Stimulated activated CD4-positive, alpha-beta T cell treated with anti-CD3 and anti-CD28 coated beads, Interleukin-15, amount 100 ng/mL, for 48 hours (primary cell): ENCODE measurements at regions not wholly inside any gene's neighbourhood (a gene's known extent, or its start where the extent isn't known, plus 50 kb on each side); places are given as distances from the start of the nearest gene placed in this dataset.
"Not testable (repeated sequence)": the region's sequence is repeated elsewhere in the genome, so short reads cannot be mapped to it uniquely, and the experiment has no call there.

ENCODE experiments used
- DNase-seq, 2 donors: peaks; one replicate each; pipeline ENCODE4 v3.0.0-alpha.2; 2020; ENCODE audit warnings: low read depth in 2 of 2

DNA sequence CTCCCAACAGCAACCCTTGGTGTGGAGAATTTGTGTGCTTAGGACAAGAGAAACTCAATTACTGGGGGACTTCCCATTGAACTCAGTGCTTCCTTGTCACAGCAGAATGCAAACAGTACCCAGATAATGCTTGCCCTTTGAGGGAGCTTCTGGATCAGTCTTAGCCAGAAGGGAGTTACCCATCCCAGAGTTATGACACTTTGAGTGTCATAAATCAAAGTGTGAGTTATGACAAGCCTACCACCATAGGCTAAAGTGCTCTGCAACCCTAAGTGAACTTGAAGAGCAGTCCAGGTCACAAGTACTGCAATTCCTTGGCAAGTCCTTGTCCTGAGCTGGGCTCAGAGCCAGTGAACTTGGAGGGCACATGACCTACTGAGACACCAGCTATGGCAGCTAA is 1513.9 kb upstream of the PCDH10 start:
- no peak for DNase-seq

- DNase-seq = no peak
These were observed 1510.3 kb upstream of the PCDH10 start for GRCh38 chr4:131638781-131639180.

DNA sequence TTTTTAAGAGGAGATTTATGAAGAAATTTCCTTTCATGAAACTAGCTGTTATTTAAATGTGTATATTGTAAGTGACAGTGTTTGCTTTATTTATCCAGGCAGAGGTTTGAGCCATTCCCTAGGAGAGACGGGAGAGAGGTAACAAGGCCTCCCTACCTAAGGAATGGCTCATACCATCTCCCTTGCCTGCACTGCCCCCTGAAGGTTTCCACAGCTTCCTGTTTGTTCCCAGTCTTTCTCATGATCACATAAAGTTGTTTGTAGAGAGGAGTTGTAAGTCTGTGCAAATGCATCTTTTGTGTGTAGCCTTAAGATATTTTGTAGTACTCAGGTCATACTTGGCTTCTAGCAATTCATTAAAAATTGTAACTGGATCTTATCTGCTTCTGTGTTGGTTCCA is 1504.5 kb upstream of the PCDH10 start:
- no peak for DNase-seq

- DNase-seq = no peak
These were observed 1499.9 kb upstream of the PCDH10 start for GRCh38 chr4:131649227-131649626.

- no peak for DNase-seq
These were observed 1498.1 kb upstream of the PCDH10 start for GRCh38 chr4:131650951-131651350.

GRCh38 chr4:131683314-131683713 is 1465.8 kb upstream of the PCDH10 start:
- not testable (repeated sequence) for DNase-seq

DNA sequence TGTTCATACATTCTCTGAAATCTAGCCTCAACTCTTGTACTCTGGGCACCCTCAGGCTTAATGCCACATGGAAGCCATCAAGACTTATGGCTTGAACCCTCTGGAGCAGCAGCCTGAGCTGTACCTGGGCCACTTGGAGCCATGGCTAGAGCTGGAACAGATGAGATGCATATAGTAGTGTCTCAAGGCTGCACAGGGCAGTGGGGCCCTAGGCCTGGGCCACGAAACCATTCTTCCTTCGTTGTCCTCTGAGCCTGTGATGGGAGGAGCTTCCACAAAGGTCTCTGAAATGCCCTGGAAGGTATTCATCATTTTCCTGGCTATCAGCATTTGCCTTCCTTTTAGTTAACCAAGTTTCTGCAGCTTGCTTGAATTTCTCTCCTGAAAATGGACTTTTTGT is 1427.2 kb upstream of the PCDH10 start:
- DNase-seq = no peak

GRCh38 chr4:131723069-131723468 is 1426.0 kb upstream of the PCDH10 start:
- DNase-seq = not testable (repeated sequence)

- DNase-seq = peak in 1 of 2 donors; percentile 16
These were observed 1424.2 kb upstream of the PCDH10 start for GRCh38 chr4:131724847-131725246.

DNA sequence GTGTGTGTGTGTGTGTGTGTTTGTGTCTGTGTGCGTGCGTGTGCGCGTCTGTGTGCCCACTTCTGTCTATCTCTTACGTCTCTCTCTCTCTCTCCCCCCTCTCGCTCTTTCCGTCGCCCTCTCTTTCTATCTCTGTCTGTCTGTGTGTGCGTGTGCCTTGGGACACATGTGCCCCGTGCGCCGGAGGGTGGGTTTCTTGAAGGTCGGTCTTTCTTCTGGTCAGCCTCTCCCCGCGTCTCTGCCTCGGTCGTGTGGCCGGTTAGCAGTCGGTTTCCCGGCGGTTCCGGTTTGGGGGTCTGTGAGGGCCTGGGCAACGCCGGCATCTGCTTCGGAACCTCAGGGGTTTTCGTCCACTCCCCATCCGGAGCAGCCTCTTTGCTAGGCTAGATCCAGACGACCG is 1423.6 kb upstream of the PCDH10 start:
- not testable (repeated sequence) for DNase-seq

GRCh38 chr4:131726940-131727339 is 1422.2 kb upstream of the PCDH10 start:
- not testable (repeated sequence) for DNase-seq

- not testable (repeated sequence) for DNase-seq
These were observed 1421.7 kb upstream of the PCDH10 start for GRCh38 chr4:131727418-131727817.

- not testable (repeated sequence) for DNase-seq
These were observed 1419.9 kb upstream of the PCDH10 start for GRCh38 chr4:131729205-131729604.

GRCh38 chr4:131729716-131730398 is 1419.2 kb upstream of the PCDH10 start:
- DNase-seq = not testable (repeated sequence)

- DNase-seq = not testable (repeated sequence)
These were observed 1418.5 kb upstream of the PCDH10 start for GRCh38 chr4:131730574-131730973.

DNA sequence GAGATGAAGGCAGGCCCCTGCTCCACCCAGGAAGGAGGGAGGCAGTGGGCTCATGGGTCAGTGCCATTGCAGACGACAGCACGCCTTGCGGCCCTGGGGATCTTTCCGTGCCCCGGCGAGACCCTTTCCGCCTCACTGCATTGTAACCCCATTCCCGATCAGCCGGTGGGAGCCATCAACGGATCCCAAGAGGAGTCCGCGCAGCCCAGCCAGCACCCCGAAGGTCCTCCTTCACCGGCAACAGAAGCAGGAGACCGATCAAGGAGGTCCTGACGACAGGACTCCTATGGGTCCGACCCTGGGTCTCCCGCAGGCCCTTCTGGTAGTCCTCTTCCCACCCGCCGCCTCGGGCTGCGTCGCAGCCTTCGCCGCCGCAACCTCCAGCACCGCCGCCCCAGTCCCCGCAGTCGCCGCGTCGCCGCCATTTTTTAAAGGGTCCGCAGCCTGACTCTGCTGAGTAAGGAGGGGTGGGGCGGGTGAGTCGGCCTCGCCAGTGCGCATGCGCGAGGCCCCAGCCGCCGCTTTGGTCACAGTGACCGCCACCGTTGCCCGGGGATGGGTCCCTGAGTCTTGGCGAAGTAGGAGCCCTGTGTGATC is 1417.0 kb upstream of the PCDH10 start:
- DNase-seq = not testable (repeated sequence)

GRCh38 chr4:131734321-131734720 is 1414.8 kb upstream of the PCDH10 start:
- not testable (repeated sequence) for DNase-seq

DNA sequence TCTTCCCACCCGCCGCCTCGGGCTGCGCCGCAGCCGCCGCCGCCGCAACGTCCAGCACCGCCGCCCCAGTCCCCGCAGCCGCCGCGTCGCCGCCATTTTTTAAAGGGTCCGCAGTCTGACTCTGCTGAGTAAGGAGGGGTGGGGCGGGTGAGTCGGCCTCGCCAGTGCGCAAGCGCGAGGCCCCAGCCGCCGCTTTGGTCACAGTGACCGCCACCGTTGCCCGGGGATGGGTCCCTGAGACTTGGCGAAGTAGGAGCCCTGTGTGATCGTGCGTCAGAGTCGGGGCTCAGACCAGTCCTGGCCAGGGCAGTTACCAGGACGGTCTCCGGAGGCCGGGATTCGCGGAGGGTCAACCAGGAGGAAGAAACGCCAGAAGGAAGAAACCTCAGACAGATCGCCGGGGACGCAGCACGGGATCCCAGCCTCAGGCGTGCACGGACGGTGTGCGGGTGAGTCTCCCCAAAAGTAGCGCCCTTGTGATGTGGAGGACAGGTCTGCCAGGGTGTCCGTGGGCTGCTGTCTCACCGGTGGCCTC is 1414.2 kb upstream of the PCDH10 start:
- not testable (repeated sequence) for DNase-seq

DNA sequence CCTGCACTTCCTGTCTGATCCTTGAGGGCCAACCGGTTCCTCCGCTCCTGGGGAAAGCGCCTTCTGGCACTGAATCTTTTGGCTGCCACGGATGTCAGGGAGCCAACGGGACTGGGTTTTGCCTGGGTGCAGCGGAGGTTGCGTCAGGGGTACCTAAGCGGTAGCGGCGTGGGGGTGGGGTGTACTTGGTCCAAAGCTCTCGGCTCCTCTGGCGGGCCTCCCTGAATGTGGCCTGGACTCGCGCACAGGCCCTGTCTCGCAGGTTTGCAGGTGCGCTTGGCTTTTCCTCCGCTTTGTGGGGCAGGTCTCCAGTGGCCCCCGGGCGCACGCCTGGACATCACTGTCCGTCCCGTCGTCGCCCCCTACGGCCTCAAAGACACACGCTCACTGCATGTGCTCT is 1410.1 kb upstream of the PCDH10 start:
- DNase-seq = not testable (repeated sequence)

DNA sequence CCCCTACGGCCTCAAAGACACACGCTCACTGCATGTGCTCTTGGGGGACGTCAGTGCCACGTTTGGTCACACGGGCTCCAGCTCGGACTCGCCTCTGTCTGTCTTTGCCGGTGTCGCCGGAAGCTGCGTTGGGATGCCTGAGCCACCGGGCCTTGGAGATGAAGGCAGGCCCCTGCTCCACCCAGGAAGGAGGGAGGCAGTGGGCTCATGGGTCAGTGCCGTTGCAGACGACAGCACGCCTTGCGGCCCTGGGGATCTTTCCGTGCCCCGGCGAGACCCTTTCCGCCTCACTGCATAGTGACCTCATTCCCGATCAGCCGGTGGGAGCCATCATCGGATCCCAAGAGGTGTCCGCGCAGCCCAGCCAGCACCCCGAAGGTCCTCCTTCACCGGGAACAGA is 1407.3 kb upstream of the PCDH10 start:
- DNase-seq = not testable (repeated sequence)

GRCh38 chr4:131742536-131743205 is 1406.4 kb upstream of the PCDH10 start:
- DNase-seq = not testable (repeated sequence)

- not testable (repeated sequence) for DNase-seq
These were observed 1405.7 kb upstream of the PCDH10 start for GRCh38 chr4:131743348-131743747.

DNA sequence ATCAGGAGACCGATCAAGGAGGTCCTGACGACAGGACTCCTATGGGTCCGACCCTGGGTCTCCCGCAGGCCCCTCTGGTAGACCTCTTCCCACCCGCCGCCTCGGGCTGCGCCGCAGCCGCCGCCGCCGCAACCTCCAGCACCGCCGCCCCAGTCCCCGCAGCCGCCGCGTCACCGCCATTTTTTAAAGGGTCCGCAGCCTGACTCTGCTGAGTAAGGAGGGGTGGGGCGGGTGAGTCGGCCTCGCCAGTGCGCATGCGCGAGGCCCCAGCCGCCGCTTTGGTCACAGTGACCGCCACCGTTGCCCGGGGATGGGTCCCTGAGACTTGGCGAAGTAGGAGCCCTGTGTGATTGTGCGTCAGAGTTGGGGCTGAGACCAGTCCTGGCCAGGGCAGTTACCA is 1401.9 kb upstream of the PCDH10 start:
- DNase-seq = not testable (repeated sequence)
